Right lobe of liver (tissue), 6 donors: ENCODE measurements at regions not wholly inside any gene's neighbourhood (a gene's known extent, or its start where the extent isn't known, plus 50 kb on each side); places are given as distances from the start of the nearest gene placed in this dataset.

ENCODE experiments used
- ATAC-seq, 4 donors: fragments of 200-7000 bp; cut with Tn5 transposase; one replicate each; pipeline ENCODE4 v1.9.1; 2020; ENCODE audit warnings: mild to moderate bottlenecking in 4 of 4, moderate library complexity in 4 of 4
- DNase-seq, 3 donors: peaks; one replicate each; pipeline ENCODE4 v3.0.0-alpha.2; 2020
- H3K27ac ChIP-seq, 3 donors: fragments of 200-600 bp; one replicate each; pipeline ENCODE4 v1.8.0; 2022
- H3K27me3 ChIP-seq, 2 donors: fragments of 200-600 bp; one replicate each; pipeline ENCODE4 v1.8.0; 2022
- H3K36me3 ChIP-seq, 4 donors: fragments of 200-600 bp; sonication (generic) in 1 of 4; one replicate each; pipeline versions ENCODE4 v1.5.1 to v1.8.0; 2017 to 2022; ENCODE audit warnings: control low read depth in 1 of 4
- H3K4me1 ChIP-seq, 4 donors: fragments of 200-600 bp; sonication (generic) in 1 of 4; one replicate each; pipeline versions ENCODE4 v1.5.1 to v1.8.0; 2017 to 2022; ENCODE audit warnings: control low read depth in 1 of 4
- H3K4me3 ChIP-seq, 3 donors: fragments of 200-600 bp; one replicate each; pipeline ENCODE4 v1.8.0; 2022
- H3K9me3 ChIP-seq, 4 donors: fragments of 200-600 bp; sonication (generic) in 1 of 4; one replicate each; pipeline versions ENCODE4 v1.5.1 to v1.8.0; 2017 to 2022; ENCODE audit warnings: control low read depth in 1 of 4
- POLR2A ChIP-seq: fragments of 450-650 bp; IDR thresholded peaks from one replicate; pipeline ENCODE4 v1.6.1; 2017; ENCODE audit warnings: antibody characterized with exemption, mild to moderate bottlenecking
- WGBS: methylation state at CpG from one replicate; pipeline ENCODE4 v1.1.6; 2018; ENCODE audit warnings: low coverage, low lambda C conversion rate; ENCODE audit not compliant: insufficient coverage; ENCODE audit errors: missing lambda C conversion rate; 5-methylcytosine and 5-hydroxymethylcytosine counted together
- intact Hi-C, 2 donors: fragments of 100-400 bp; cut with DNase I; formaldehyde crosslinking; loops; one replicate each; pipeline versions ENCODE4 v1.11.2 to v1.14.1; 2022
- TF ChIP-seq, protein P1 (sequence below), 4 donors: fragments of 200-600 bp in 3 of 4; fragments of 450-650 bp in 1 of 4; IDR thresholded peaks; one replicate each; pipeline versions ENCODE4 v1.5.1 to v1.8.0; 2016 to 2022; ENCODE audit warnings: antibody characterized with exemption in 4 of 4, mild to moderate bottlenecking in 2 of 4
- donor health status: DM: no; HTN: yes; CAD: no.
- donor health status: DM: no; HTN: no; CAD: no.
- donor health status: DM: no; HTN: no; CAD: no.
- donor health status: DM: no; HTN: yes; CAD: no.
- donor health status: DM: no; HTN: yes; CAD: no.

GRCh38 chr9:7974335-7974960, 174.9 kb upstream of the DMAC1 start:
- intact Hi-C loops: no loop called here
- no peaks in the 10 kb centered on the region for H3K36me3 ChIP-seq
- TF ChIP-seq, protein P1, sequence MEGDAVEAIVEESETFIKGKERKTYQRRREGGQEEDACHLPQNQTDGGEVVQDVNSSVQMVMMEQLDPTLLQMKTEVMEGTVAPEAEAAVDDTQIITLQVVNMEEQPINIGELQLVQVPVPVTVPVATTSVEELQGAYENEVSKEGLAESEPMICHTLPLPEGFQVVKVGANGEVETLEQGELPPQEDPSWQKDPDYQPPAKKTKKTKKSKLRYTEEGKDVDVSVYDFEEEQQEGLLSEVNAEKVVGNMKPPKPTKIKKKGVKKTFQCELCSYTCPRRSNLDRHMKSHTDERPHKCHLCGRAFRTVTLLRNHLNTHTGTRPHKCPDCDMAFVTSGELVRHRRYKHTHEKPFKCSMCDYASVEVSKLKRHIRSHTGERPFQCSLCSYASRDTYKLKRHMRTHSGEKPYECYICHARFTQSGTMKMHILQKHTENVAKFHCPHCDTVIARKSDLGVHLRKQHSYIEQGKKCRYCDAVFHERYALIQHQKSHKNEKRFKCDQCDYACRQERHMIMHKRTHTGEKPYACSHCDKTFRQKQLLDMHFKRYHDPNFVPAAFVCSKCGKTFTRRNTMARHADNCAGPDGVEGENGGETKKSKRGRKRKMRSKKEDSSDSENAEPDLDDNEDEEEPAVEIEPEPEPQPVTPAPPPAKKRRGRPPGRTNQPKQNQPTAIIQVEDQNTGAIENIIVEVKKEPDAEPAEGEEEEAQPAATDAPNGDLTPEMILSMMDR (IDR thresholded peaks at IDR 0.05): no peak
- TF ChIP-seq POLR2A: no peak
- ATAC-seq: no peak
- no peaks in the 10 kb centered on the region for H3K4me1 ChIP-seq
- H3K27ac ChIP-seq: no peak overlapping the region
- WGBS: 22% methylated on average over 5 of the region's 5 CpGs
- no peaks in the 10 kb centered on the region for H3K9me3 ChIP-seq
- H3K4me3 ChIP-seq: no peak overlapping the region
- no peak for DNase-seq
- H3K27me3 ChIP-seq: no peaks in the 10 kb centered on the region

DNA sequence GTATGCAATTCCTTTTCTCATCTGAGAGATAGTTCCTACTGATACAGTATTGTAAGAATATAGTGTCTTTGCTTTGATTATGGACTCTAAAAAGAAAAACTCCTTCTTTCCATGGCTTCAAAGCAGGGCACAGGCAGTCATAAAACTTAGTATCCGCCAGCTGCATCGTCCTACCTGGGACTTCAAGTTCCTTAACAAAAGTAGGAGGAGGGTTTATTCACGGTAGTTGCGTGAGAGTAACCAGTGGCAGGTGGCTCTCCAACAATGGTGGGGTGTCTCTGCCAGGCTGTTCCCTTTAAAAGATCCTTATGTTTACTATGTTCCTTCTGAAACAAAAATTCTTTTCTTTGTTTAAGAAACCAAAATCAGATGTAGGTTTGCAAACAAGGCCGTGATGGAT, 173.5 kb upstream of the DMAC1 start:
- H3K4me3 ChIP-seq: no peak overlapping the region
- intact Hi-C loops: no loop called here
- TF ChIP-seq, protein P1 (IDR thresholded peaks at IDR 0.05): no peak
- TF ChIP-seq POLR2A: no peak
- no peaks in the 10 kb centered on the region for H3K4me1 ChIP-seq
- ATAC-seq (no peak), DNase-seq (no peak)
- no peaks in the 10 kb centered on the region for H3K36me3 ChIP-seq
- WGBS: 50% methylated on average over 4 of the region's 5 CpGs
- H3K27ac ChIP-seq: no peak overlapping the region
- H3K9me3 ChIP-seq: no peaks in the 10 kb centered on the region
- no peaks in the 10 kb centered on the region for H3K27me3 ChIP-seq

DNA sequence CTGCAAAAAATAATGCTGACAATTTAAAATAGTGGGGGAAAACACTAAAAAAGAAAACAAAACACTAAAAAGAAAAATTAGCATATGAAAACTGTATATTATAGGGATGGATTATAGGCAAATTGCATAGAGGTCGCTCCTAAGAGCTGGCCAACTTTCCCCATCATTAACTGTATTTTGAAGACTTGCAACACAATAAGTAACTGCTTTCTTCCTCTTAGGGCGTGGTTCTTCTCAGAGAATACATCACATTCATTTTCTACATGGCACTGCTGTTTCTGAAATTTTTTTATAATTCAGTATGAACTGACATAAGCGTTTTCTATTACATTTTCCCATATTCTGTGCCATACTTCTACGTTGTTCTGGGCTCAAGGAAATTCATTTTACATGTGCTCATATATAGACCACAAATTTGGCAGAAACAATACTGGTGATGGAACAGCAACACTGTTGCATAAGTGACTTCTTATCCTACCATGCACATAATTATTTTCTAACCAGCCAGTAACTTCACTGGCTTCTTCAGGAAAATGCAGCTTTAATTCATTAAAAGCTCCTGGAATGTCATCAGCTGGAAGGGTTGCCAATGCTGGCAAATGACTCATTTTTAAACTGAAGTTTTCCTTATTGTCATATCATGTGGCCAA, 171.2 kb upstream of the DMAC1 start:
- 37% methylated on average over 4 of the region's 4 CpGs for WGBS
- H3K9me3 ChIP-seq: no peaks in the 10 kb centered on the region
- no peaks in the 10 kb centered on the region for H3K4me1 ChIP-seq
- no peaks in the 10 kb centered on the region for H3K27me3 ChIP-seq
- TF ChIP-seq, protein P1 (IDR thresholded peaks at IDR 0.05): no peak
- TF ChIP-seq POLR2A: no peak
- ATAC-seq (no peak), DNase-seq (no peak)
- no peak overlapping the region for H3K4me3 ChIP-seq
- no peak overlapping the region for H3K27ac ChIP-seq
- H3K36me3 ChIP-seq: no peaks in the 10 kb centered on the region
- intact Hi-C loops: no loop called here

DNA sequence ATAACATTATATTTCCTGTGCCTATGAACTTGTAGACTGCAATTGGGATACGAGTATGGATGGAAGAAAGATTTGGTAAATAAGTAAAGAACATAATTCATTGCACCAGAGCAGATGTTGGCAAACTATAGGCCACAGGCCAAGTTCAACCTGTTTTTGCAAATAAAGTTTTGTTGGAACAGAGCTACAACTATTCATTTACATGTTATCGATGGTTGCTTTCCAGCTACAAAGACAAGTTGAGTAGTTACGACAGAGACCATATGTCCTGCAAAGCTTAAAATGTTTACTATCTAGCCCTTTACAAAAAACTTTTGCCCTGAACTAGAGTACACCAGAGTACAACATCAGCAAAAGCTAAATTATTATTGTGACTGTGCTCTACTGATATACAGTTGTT, 169.1 kb upstream of the DMAC1 start:
- DNase-seq (peak in 1 of 3 donors; percentile 51), ATAC-seq (peak in 1 of 4 donors; percentile 51)
- intact Hi-C loops: no loop called here
- 68% methylated on average over 3 of the region's 3 CpGs for WGBS
- H3K36me3 ChIP-seq: no peaks in the 10 kb centered on the region
- no peaks in the 10 kb centered on the region for H3K9me3 ChIP-seq
- TF ChIP-seq, protein P1 (IDR thresholded peaks at IDR 0.05): no peak
- TF ChIP-seq POLR2A: no peak
- no peak overlapping the region for H3K4me3 ChIP-seq
- H3K4me1 ChIP-seq: no peaks in the 10 kb centered on the region
- no peaks in the 10 kb centered on the region for H3K27me3 ChIP-seq
- H3K27ac ChIP-seq: no peak overlapping the region
